T47D (cell line): ENCODE measurements at regions not wholly inside any gene's neighbourhood (a gene's known extent, or its start where the extent isn't known, plus 50 kb on each side); places are given as distances from the start of the nearest gene placed in this dataset.
"Not testable (repeated sequence)": the region's sequence is repeated elsewhere in the genome, so short reads cannot be mapped to it uniquely, and the experiment has no call there.

ENCODE experiments used
- DNase-seq, 2 experiments: peaks; one replicate each; pipeline versions ENCODE4 v3.0.0 to v3.0.0-alpha.2; 2011 to 2012; ENCODE audit warnings: low read depth in 1 of 2, low spot score in 1 of 2
- JUND ChIP-seq: IDR thresholded peaks from 2 replicates; pipeline ENCODE4 v1.6.1; 2012; ENCODE audit warnings: low read depth
- in situ Hi-C: cut with HindIII; loops from 2 replicates; pipeline ENCODE4 v1.10.0; 2016; ENCODE audit warnings: low sequenced_read_pairs, low pct_unique_long_range_greater_than_20kb

- no peak for TF ChIP-seq JUND
- no peak for DNase-seq
- in situ Hi-C loops: no loop called here
These were observed 750.3 kb downstream of the ANKRD7 start for GRCh38 chr7:118974836-118975235.

- in situ Hi-C loops: no loop called here
- no peak for TF ChIP-seq JUND
- no peak for DNase-seq
These were observed 770.8 kb downstream of the ANKRD7 start for GRCh38 chr7:118995350-118995749.

- DNase-seq: no peak
- in situ Hi-C loops: no loop called here
- TF ChIP-seq JUND: no peak
These were observed 782.7 kb downstream of the ANKRD7 start for GRCh38 chr7:119007236-119007635.

GRCh38 chr7:119010635-119011034, 786.1 kb downstream of the ANKRD7 start:
- TF ChIP-seq JUND: no peak
- in situ Hi-C loops: no loop called here
- no peak for DNase-seq

- in situ Hi-C loops: no loop called here
- no peak for TF ChIP-seq JUND
- no peak for DNase-seq
These were observed 801.9 kb downstream of the ANKRD7 start for GRCh38 chr7:119026391-119026790.

- in situ Hi-C loops: no loop called here
- DNase-seq: no peak
- no peak for TF ChIP-seq JUND
These were observed 804.2 kb downstream of the ANKRD7 start for GRCh38 chr7:119028736-119029135.

- DNase-seq, in situ Hi-C loops: not testable (repeated sequence)
These were observed 807.6 kb downstream of the ANKRD7 start for GRCh38 chr7:119032136-119032535.

GRCh38 chr7:119033641-119034040, 809.1 kb downstream of the ANKRD7 start:
- in situ Hi-C loops: no loop called here
- DNase-seq: no peak
- no peak for TF ChIP-seq JUND

- TF ChIP-seq JUND: no peak
- in situ Hi-C loops: no loop called here
These were observed 813.4 kb downstream of the ANKRD7 start for GRCh38 chr7:119037941-119038340.

GRCh38 chr7:119046068-119046467, 821.6 kb downstream of the ANKRD7 start:
- TF ChIP-seq JUND: no peak
- no peak for DNase-seq
- in situ Hi-C loops: no loop called here

More at GRCh38 chr7:119037941-119038340, 813.4 kb downstream of the ANKRD7 start:
- DNase-seq: no peak

- in situ Hi-C loops: no loop called here
These were observed 841.5 kb downstream of the ANKRD7 start for GRCh38 chr7:119065966-119066365.

GRCh38 chr7:119086026-119086425, 861.5 kb downstream of the ANKRD7 start:
- no peak for TF ChIP-seq JUND
- DNase-seq: no peak
- in situ Hi-C loops: no loop called here

More at GRCh38 chr7:119065966-119066365, 841.5 kb downstream of the ANKRD7 start:
- TF ChIP-seq JUND: no peak
- no peak for DNase-seq

GRCh38 chr7:119090851-119091250, 866.3 kb downstream of the ANKRD7 start:
- in situ Hi-C loops: no loop called here
- TF ChIP-seq JUND: no peak
- no peak for DNase-seq

- no peak for TF ChIP-seq JUND
- in situ Hi-C loops: no loop called here
- DNase-seq: no peak
These were observed 872.2 kb downstream of the ANKRD7 start for GRCh38 chr7:119096683-119097082.

GRCh38 chr7:119100611-119101258, 876.2 kb downstream of the ANKRD7 start:
- in situ Hi-C loops, DNase-seq: not testable (repeated sequence)
